HepG2 (cell line): ENCODE measurements at regions not wholly inside any gene's neighbourhood (a gene's known extent, or its start where the extent isn't known, plus 50 kb on each side); places are given as distances from the start of the nearest gene placed in this dataset.

Experiments
- AKNA ChIP-seq: sonication (generic); formaldehyde crosslinking; IDR thresholded peaks from 2 replicates; pipeline ENCODE4 v1.4.0; 2020; ENCODE audit warnings: missing genetic modification reagents, borderline replicate concordance
- MXI1 ChIP-seq: IDR thresholded peaks from 3 replicates; pipeline ENCODE4 v1.6.1; 2012; ENCODE audit warnings: low read depth, low read length, inconsistent platforms, borderline replicate concordance
- POLR2AphosphoS5 ChIP-seq: IDR thresholded peaks from 2 replicates; pipeline ENCODE4 v1.6.1; 2012; ENCODE audit warnings: low read depth, low read length
- ZNF326 ChIP-seq: sonication (generic); formaldehyde crosslinking; IDR thresholded peaks from 2 replicates; pipeline ENCODE4 v1.4.0; 2020; ENCODE audit warnings: missing genetic modification reagents, borderline replicate concordance
- ZNF891 ChIP-seq: sonication (generic); formaldehyde crosslinking; IDR thresholded peaks from 2 replicates; pipeline ENCODE4 v1.5.0; 2020; ENCODE audit warnings: mild to moderate bottlenecking, missing genetic modification reagents

DNA sequence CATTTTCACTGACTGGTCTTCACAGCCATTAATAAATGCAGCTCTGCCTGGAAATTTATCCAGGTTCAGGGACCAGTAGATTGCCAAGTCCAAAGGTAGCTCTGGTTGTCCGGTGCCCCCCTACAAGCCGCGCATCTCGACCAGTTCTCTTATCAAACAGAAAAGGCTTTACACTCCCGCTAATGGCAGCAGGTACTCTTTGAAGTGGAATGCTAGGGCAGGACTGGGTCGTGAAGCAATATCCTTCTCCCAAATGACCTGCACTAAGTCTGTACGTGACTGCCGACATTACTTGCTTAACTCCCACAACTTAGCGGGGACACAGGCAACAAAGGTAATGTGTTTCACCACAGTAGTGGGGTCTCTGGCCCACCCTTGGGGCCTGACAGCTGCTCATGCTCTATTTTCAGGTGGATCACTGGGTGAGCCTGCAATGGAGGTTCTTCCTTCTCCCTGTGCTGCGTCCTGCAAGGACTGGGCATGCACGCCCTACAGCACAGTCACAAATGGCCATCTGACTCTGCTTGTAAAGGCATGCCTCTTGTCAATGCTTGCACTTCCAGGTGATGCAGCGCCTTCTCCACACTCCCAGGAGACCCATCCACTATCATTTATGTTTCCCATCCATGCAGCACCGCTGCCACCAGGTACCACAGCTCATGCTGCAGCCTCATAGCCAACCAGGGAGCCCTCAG lies 96.1 kb upstream of the CTSC start:
- TF ChIP-seq ZNF891 (CRISPR knock-in tag) (no peak), ZNF326 (no peak), MXI1 (no peak), POLR2AphosphoS5 (no peak), AKNA (CRISPR knock-in tag) (no peak)
